HG02981 (cell line): ENCODE measurements at regions not wholly inside any gene's neighbourhood (a gene's known extent, or its start where the extent isn't known, plus 50 kb on each side); places are given as distances from the start of the nearest gene placed in this dataset.

Experiments used
- ATAC-seq: cut with Tn5 transposase; IDR thresholded peaks from one replicate; pipeline ENCODE4 v1.9.1; 2021; ENCODE audit warnings: mild to moderate bottlenecking, moderate library complexity; ENCODE audit not compliant: unreplicated experiment

DNA sequence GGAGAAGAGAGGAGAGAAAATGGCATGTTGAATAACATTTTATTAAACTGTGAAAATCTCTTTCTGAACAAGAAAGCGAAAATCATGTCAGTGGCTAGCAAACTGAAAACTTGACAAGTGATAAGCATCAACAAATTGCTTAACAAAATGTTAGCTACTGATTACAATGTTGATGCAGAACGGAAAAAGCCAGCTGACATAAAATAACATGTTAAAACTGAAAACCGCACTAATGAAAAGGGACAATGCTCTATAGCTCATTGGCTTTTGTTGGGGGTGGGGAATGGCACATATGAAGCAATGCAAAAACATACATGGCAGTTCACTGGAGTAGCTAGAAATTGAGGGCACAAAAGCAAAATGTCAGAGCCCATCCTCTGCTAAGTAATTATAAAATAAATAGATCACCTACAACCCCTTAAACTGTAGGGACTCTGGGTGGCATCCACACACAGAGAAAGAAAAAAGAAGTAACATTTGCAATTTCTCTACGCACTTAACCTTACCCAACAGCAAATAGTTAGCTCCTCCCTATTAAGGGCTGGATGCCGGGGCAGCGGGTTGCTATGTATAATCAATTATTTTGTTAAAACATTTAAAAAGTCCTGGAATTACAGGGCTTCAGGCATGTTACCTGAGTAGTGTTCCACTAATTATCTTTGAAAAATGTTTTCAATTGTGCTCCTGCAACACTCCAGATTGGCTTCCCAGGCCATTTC lies 129.2 kb upstream of the USP15 start:
- no peak for ATAC-seq

DNA sequence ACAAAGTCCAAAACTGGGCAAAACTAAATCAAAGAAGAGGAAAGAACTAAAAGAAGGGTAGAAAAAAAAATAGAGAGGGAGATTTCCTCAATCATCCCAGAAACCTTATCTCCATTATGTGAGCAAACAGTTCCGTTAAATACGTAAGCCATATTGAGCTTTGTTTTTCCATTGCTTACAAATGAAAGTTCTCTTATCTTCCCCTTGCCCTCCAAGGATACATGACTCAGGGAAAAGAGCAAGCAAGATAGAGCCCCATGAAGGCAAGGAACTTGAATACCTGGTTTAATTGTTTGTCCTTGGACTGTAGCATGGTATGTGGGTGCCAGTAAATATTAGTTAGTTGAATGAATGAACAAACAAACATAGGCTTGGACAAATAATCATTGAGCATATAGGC lies 126.8 kb upstream of the USP15 start:
- no peak for ATAC-seq

DNA sequence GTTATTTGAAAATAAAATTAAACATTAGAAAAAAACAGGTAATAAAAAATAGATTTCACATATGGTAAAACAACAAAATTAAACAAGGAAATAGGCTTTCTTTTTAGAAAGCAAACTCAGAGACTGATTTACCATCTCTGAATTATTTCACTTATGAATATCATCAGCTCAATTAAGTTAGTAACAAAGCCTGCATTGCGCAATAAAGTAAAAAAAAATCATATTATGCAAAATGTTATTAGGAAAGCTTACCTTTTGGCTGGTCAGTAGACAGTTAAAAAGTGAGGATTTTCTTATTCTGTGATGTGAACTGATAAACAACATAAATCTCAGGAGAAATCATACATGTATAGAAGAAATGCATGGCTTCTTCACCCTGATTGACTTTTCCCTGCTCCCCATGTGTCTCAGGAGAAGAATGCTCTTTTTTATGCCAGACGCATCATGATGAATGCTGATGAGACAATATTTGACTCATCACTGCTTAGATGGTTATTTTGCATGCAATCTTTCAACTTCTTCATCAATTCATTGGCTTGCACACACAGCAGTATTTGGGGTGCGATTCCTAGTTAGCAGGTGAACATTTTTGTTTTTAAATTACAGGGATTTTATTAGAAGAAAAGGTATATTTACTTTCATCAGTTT lies 124.5 kb upstream of the USP15 start:
- ATAC-seq, result no peak

DNA sequence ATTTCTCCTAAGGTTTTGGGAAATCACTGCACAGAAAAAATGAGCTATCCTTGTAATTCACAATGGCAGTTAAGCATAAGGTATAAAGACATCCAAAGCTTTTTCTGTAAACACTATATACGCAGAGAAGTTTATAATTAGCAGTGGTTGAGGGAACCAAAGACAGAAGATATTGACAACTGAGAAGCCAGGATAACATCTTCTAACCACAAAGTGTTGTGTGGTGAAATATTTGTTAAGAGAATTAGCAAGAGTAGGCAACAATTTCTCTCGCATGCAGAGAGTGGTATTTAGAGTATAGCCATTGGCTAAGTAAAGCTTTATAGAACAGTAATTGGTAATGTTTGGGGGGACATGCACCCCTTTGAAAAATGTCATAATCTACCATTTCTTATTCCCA lies 123.7 kb upstream of the USP15 start:
- no peak for ATAC-seq

DNA sequence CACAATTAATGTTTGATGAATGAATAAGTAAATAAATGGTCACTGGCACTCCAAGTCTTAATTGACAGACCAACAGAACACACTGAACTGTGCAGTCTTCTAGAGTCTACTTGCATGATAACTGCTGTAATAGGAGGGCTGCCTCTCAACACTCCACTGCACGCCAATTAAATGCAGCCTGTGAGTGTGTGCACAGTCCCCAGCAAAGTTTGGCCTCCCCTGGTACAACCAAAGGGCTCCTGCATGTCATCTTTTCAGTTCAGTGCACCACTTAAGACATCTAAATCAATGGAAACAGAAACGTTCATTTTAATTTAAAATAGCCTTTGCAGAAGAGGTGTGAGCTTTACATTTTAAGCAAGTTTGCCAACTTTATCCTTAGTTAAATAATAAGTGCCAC lies 121.7 kb upstream of the USP15 start:
- ATAC-seq, result no peak

DNA sequence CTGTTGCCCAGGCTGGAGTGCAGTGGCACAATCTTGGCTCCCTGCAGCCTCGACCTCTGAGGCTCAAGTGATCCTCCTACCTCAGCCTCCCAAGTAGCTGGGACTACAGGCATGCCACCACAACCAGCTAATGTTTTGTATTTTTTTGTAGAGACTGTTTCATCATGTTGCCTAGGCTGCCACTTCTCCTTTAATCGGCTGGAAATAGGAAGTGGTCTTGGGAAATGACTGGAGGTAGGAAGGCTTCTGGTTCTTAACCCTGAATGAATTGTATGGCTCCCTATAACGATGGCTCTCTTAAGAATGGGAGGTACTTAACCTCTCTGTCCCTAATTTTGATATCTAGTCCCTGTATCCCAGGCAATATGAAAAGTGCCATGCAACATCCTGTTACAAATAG lies 113.9 kb upstream of the USP15 start:
- ATAC-seq, result no peak

DNA sequence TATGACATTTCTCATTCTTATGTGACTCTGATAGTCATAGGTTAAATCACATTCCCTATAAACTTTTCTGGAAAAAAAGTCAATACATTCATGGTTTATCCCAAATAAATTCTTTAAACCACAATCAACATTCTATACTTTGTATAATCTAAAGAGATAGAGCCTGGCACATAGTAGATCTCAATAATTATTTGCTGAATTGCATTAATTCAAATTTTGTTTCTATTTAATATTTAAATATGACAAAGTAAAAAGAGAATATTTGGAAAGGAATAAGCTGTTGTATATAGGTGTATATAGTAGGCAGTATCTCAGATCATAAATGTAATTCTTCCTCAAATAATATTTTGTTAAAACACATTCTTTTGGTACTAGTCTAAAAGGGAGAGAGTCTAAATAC lies 102.2 kb upstream of the USP15 start:
- no peak for ATAC-seq

DNA sequence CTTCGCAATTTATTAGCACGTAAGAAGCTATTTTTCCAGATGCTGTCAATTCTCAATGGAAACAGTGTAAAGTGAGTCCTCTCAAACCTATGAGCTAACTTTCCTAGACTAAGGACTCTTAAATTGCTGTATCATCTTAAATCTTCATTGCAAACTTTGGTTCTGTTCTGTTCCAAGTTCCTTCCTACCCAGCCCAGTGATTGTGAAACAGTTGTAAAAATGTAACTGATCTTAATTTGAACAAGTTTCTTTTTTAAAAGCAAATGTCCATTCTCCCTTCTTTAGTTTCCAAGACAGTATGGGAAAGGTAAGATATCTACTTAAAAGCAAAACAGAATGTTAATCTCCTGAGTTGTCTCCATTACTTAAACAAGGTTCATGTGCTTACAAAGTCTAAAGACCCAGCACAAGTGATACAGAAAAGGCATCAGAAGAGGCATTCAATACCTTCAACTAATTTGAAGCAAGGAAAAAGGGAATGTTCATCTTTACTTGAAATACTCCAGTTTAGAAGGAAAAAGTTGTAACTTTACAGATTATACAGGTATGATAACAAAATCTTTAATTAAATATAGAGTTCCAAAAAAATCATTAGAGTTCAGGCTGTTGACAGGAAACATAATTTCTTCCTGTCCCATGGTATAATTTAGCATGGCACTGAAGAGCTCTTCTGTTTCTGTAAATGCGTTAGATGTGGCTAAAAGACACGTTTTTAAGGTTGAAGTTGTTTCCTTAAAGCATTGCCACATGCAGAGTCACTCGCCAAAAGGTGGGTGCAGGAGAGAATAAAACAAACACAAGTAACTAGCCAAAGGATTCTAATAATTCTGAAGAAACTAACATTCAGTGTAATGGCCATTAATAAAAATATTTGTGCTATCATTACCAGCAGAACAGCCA lies 101.5 kb upstream of the USP15 start:
- ATAC-seq, result no peak

DNA sequence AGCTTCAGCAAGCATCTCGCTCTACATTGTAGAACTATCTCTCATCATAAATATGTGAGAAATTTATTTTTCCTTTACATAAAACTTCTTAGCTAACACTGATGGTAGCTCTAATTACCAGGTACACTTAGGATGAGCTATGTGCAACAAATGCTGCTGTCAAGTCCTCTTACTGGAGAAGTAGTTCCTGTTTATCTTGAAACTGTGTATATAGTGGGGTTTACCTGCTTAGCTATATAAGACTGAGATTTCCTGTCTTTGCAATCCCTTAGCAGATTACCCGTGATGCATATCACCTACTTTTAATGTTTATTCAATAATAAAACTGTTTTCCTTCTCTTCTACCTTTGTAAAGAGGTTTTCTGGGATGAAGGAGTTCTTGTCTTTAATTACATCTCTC lies 98.0 kb upstream of the USP15 start:
- no peak for ATAC-seq

DNA sequence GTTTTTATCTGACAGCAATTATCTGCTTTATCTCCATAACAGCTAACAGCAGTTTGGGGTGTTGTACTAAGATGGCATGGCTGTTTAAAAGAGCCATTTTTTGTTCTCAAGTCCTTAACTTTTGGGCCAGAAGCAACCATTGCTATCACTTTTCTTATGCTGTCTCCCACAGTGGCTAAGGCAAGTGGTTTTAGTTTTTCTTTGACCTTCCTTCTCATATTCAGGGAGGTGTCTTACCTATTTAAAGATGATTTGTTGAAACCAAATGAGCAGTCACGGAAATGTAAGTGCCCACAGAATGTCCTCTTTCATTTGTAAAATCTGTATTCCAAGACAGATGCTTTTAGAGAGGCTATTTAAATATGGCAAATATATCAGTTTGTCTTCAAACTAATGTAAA lies 96.8 kb upstream of the USP15 start:
- no peak for ATAC-seq

DNA sequence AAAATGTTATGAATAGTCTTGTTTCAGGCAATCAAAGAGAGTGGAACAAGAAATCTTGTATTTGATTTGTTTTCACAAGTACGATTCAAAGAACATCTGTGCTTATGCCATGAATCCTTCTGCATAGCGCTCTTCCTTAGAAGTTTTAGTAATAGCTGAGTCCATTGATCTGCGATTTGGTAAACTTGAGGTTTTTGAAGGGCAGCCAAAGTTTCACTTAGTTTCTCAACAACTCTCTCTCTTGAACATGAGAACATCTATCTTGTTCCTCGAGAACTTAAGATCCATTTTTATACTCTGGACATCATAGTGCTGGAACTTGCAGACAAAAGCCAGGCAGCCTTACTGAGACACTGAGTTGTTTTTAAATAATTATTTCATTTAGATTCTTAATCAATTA lies 96.2 kb upstream of the USP15 start:
- ATAC-seq, result no peak

DNA sequence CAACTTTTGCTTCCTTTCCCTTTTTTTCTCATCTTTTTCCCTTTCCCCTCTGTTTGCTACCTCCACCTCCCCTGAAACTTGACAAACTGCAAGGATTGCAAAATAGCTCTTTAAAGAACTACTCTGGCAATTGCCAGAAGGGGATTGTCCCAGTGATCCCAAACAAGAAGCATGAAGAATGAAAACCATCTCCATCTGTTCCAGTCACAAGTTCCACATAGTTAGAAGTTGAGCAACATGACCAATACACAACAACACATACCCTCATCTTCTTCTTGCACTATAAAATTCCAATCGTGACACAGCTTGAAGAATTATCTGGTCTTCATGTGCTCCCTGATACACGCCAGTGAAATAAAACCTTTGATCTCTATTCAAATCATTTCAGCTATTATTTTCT lies 93.7 kb upstream of the USP15 start:
- ATAC-seq, result no peak

DNA sequence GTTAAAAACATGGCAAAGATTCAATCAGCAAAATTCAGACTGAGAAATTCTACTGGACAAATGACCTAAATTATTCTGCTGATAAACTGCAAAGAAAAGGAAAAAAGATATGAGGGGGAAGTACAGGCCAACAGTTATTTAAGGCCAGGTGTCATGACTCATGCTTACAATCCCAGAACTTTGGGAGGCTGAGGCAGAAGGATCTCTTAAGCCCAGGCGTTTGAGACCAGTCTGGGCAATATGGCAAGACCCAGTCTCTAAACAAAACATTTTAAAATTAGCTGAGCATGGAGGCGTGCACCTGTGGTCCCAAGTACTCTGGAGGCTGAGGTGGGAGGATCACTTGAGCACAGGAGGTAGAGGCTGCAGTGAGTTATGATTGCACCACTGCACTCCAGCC lies 91.8 kb upstream of the USP15 start:
- ATAC-seq, result no peak

DNA sequence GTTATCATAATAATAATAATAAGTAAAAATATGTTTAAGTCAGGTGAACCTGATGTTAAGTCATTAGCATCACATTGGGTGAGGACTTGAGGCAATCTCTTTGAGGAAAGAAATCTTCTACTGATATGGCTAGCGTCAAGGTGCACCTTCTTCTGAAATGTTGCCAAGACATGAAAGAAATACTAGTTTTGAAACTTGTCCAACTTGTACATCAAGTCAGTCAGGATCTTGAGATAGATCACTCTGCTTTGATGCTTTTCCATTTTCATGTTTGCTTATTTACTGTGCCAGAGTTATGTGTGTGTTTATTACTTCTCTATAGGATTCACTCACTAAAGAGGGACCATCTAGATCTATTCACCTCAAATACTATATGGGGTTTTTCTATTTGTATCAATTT lies 90.0 kb upstream of the USP15 start:
- no peak for ATAC-seq

DNA sequence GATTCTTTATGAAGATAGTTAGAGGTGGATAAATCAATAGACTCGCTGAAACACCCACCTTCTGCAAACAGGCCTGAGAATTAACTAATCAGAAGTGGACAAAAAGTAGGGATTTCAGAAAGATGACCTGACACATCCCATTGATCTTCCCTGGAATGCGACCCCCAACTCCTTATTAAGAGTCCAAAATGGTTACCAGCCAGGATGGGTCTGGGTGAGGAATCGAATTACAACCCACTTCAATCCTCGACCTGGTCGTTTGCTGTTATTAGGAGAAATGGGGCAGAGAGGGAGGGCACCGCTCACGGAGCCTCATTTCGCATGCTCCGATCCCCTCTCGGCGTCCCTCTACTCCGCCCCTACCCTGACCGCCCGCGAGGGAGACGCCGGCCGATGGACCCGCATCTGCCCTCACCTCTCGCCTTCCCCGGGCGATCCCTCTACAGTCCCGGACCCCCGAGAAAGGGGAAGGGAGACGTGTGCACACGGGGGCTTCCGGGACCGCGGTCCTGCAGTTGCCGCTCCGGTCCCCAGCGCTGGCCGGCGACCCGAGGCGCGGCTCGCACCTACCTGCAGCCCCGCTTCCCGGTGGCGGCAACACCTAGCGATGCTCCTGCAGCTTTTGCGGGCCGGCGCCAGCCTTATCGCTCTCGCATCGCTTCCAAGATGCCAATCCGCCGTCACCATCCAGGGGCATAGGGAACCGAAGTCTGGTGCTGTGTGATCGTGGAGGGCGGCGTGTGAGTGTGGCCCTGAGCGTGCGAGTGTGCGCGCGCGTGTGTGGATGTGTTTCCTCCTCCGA lies 69.3 kb upstream of the USP15 start:
- ATAC-seq, result no peak

DNA sequence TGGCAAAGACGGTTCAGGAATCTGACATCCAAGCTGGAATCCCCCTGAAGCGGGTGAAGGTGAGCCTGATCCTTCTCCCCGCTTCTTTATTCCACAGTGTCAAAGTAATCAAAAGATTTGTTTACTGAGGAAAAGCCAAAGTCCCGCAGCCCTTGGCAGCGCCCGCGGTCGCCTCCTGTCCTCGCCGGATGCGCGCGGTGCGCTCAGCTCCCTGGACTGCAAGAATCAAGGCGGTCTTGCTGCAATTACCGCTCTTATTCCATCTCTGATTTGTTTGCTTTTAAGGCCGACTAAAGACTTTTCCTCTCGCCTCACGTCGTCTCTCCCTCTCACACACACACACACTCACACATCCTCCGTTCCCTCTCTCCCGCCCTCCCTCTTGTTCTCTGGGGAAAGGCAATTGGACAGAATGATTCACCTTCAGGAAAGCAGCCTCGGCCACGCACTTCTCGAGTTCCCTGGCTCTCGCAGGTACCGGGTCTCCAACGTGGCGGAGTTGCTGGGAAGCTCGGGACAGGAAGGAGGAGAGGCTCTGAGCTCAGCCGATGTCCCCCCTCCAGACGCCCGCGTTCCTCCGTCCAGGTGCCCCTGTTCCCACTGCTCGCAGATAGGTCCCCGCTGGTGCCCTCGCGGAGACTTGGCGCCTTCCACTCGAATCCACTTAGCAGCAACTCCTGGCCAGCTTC lies 68.6 kb upstream of the USP15 start:
- no peak for ATAC-seq

DNA sequence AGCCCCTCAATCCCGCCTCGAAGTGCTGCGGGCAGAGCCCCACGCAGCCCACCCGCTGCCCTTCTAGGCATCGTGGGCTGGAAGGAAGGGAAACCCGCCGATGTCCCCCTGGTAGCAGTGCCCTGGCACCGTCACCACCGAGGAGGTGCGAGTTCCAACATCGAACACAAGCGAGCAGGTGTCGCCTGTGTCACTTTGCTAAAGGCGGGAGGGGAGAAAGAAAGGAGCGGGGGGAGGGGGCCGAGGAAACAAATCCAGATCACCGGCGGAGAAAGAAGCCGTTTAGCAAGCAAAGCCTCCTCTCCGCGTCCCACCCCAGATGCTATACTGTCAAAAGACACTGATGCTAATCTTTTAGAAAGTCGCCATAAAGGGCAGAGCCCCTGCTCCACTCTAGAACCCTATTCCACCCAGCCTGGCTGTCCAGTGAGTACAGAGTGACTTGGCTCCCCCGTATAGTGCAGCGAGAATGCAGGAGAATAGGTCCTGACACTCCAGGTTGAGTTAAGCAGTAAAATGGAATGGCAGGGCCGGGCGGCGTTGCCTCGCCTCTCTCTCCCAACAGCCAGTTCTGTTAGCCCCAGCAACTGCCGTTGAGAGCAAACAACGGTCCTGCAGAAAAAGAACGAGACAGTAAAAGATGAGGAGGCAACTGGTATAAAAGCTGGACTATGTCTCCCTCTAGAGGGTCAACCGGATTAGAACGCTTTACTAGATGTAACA lies 67.9 kb upstream of the USP15 start:
- peak; percentile 87 for ATAC-seq

DNA sequence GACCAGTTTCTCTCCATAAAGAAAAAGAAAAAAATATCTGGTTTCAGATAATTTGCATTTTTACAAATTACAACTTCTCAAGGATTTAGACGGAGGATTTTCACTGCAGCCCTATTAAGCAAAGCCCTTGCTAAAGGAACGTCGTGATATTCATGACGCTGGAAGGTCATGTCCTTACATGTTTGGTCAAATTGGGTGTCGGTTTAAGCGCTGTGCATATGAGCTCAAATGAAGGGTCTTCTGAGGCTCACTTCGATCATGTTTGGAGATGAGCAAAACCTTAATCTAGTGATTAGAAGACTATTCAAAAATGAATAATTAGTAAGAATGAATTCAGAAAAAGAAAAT lies 67.3 kb upstream of the USP15 start:
- ATAC-seq, result no peak

DNA sequence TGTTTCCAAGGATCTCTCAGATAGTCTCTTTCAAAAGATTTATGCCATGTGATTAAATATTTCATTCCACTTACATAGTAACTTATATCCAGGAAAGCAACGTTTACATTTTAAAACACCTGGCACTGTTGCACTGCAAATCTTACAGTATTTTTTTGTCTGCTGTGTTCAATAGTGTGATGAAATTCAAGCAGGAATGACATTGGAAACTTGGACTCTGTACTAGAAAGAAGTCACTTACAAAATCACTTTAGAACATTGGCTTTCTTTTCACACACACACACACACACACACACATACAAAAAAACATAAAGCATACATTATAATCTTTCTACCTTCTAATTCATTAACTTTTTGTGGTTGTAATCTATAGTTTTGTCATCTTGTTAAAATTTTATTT lies 66.2 kb upstream of the USP15 start:
- no peak for ATAC-seq

DNA sequence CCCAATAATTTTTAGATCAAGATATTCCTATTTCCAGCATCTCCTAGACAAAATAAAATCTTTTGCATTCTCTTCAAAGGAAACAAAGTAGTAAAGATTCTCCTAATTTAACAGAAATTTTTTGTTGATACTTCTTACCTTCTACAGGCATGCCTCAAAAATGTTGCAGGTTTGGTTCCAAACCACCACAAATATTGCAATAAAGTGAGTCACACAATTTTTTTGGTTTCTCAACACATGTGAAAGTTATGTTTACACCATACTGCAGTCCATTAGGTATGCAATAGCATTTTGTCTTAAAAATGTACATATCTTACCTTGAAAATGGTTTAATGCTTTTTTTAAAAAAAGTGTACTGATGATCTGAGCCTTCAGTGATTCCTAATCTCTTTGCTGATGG lies 65.6 kb upstream of the USP15 start:
- ATAC-seq, result no peak
